Fibroblast of lung (primary cell): ENCODE measurements at regions not wholly inside any gene's neighbourhood (a gene's known extent, or its start where the extent isn't known, plus 50 kb on each side); places are given as distances from the start of the nearest gene placed in this dataset.
"Not testable (repeated sequence)": the region's sequence is repeated elsewhere in the genome, so short reads cannot be mapped to it uniquely, and the experiment has no call there.

ENCODE experiments used
- DNase-seq, 2 donors: peaks; one replicate each; pipeline versions ENCODE4 v3.0.0 to v3.0.0-alpha.2; 2010; ENCODE audit warnings: low read depth in 2 of 2
- H2AFZ ChIP-seq: 2 replicates; pipeline ENCODE4 v1.5.1; 2012; ENCODE audit warnings: low read length, control low read depth, inconsistent platforms
- H3K27ac ChIP-seq: 2 replicates; pipeline ENCODE4 v1.5.1; 2011; ENCODE audit warnings: low read length, control low read depth; ENCODE audit not compliant: insufficient read depth
- H3K27me3 ChIP-seq: 2 replicates; pipeline ENCODE4 v1.5.1; 2011; ENCODE audit warnings: mild to moderate bottlenecking, low read length; ENCODE audit not compliant: control insufficient read depth, insufficient read depth
- H3K36me3 ChIP-seq: 2 replicates; pipeline ENCODE4 v1.5.1; 2011; ENCODE audit warnings: low read length; ENCODE audit not compliant: control insufficient read depth, insufficient read depth
- H3K4me1 ChIP-seq: 2 replicates; pipeline ENCODE4 v1.5.1; 2011; ENCODE audit warnings: low read length; ENCODE audit not compliant: control insufficient read depth, insufficient read depth; ENCODE audit errors: extremely low read depth
- H3K4me2 ChIP-seq: 2 replicates; pipeline ENCODE4 v1.5.1; 2011; ENCODE audit warnings: low read length, control low read depth; ENCODE audit not compliant: insufficient read depth; ENCODE audit errors: extremely low read depth
- H3K4me3 ChIP-seq, 4 experiments: fragments of 200-600 bp in 1 of 4; sonication (generic) in 1 of 4; replicated peaks in 1 of 4; 2 replicates each; pipeline ENCODE4 v1.5.1; 2011 to 2016; ENCODE audit warnings: low read length in 4 of 4, low read depth in 3 of 4, mild to moderate bottlenecking in 3 of 4, control low read depth in 2 of 4, inconsistent platforms in 1 of 4, mixed read lengths in 1 of 4; ENCODE audit not compliant: insufficient read depth in 1 of 4; ENCODE audit errors: control extremely low read depth in 1 of 4
- H3K79me2 ChIP-seq: 2 replicates; pipeline ENCODE4 v1.5.1; 2012; ENCODE audit warnings: mild to moderate bottlenecking, low read length, inconsistent platforms; ENCODE audit not compliant: control insufficient read depth, insufficient read depth
- H3K9ac ChIP-seq: 2 replicates; pipeline ENCODE4 v1.5.1; 2011; ENCODE audit warnings: mild to moderate bottlenecking, low read length, control low read depth; ENCODE audit not compliant: insufficient read depth
- H3K9me3 ChIP-seq: 2 replicates; pipeline ENCODE4 v1.5.1; 2012; ENCODE audit warnings: low read depth, low read length; ENCODE audit not compliant: control insufficient read depth, insufficient read depth
- H4K20me1 ChIP-seq: 2 replicates; pipeline ENCODE4 v1.5.1; 2011; ENCODE audit warnings: low read length; ENCODE audit not compliant: control insufficient read depth, insufficient read depth; ENCODE audit errors: extremely low read depth
- CTCF ChIP-seq, 2 donors: IDR thresholded peaks in 1 of 2; conservative IDR thresholded peaks in 1 of 2; 1 replicate in 1 of 2; 2 replicates in 1 of 2; pipeline ENCODE4 v1.5.1; 2011 to 2012; ENCODE audit warnings: low read length in 2 of 2, control low read depth in 1 of 2, inconsistent platforms in 1 of 2, low read depth in 1 of 2, mild to moderate bottlenecking in 1 of 2
- EZH2 ChIP-seq: IDR thresholded peaks from 2 replicates; pipeline ENCODE4 v1.5.1; 2012; ENCODE audit warnings: low read length, control low read depth, mild to moderate bottlenecking; ENCODE audit errors: missing control alignments

DNA sequence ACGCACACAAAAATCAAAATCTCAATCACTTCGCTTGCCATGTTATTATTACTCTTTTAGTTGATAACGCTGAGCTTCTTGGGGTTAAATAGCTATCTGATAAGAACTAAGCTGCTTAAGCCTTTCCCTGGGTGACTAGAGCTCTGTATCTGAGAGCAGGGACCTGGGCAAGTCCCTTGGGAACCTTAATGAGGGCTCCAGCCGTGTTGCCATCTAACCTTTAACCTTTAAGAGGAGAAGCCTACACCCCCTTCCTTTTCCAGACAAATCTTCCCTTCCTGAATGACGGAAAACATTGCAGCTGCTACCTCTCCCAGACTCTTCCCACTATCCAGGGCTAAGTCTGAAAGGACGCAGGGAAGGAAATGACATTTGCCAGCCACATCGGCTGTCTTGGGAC, 216.5 kb upstream of the RAI14 start:
- no peak for DNase-seq
- Histone ChIP-seq H3K27me3 (no peaks in the 10 kb centered on the region), H3K79me2 (no peaks in the 10 kb centered on the region), H3K27ac (no peak overlapping the region), H3K9me3 (no peaks in the 10 kb centered on the region), H3K36me3 (no peaks in the 10 kb centered on the region), H2AFZ (no peak overlapping the region), H4K20me1 (no peaks in the 10 kb centered on the region), H3K4me2 (no peak overlapping the region), H3K9ac (no peak overlapping the region), H3K4me1 (no peaks in the 10 kb centered on the region), H3K4me3 (no peak overlapping the region)
- TF ChIP-seq CTCF (conservative IDR thresholded peaks at IDR 0.05 in 1 of 2, IDR thresholded peaks at IDR 0.05 in 1 of 2; ENCODE audit: low read depth in 1 of 2, low read length in 2 of 2) (no peak), EZH2 (no peak)

DNA sequence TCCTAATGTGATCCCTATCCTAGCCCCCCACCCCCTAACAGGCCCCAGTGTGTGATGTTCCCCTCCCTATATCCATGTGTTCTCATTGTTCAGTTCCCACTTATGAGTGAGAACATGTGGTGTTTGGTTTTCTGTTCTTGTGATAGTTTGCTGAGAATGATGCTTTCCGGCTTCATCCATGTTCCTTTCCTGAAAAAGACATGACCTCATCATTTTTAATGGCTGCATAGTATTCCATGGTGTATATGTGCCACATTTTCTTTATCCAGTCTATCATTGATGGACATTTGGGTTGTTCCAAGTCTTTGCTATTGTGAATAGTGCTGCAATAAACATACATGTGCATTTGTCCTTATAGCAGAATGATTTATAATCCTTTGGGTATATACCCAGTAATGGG, 214.4 kb upstream of the RAI14 start:
- not testable (repeated sequence) for H3K27me3 ChIP-seq, H3K9ac ChIP-seq, H3K9me3 ChIP-seq, H3K4me3 ChIP-seq, H4K20me1 ChIP-seq, H3K79me2 ChIP-seq, H2AFZ ChIP-seq, DNase-seq, H3K36me3 ChIP-seq, H3K4me2 ChIP-seq, H3K4me1 ChIP-seq, H3K27ac ChIP-seq

DNA sequence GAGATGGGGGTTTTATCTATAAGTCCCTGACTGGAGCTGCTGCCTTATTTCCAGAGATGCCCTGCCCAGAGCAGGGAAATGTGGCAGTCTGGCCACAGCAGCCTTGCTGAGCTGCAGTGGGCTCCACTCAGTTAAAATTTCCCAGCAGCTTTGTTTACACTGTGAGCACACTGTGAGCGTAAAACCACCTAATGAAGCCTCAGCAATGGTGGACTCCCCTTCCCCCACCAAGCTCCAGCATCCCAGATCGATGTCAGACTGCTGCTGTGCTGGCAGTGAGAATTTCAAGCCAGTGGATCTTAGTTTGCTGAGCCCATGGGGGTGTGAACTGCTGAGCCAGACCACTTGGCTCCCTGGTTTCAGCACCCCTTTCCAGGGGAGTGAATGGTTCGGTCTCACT, 208.7 kb upstream of the RAI14 start:
- H3K4me2 ChIP-seq = no peak overlapping the region
- TF ChIP-seq CTCF (conservative IDR thresholded peaks at IDR 0.05 in 1 of 2, IDR thresholded peaks at IDR 0.05 in 1 of 2; ENCODE audit: low read depth in 1 of 2, low read length in 2 of 2) (no peak), EZH2 (no peak)
- H3K9ac ChIP-seq = no peak overlapping the region
- DNase-seq = no peak
- no peaks in the 10 kb centered on the region for H3K79me2 ChIP-seq
- H3K9me3 ChIP-seq = no peaks in the 10 kb centered on the region
- H3K27ac ChIP-seq = no peak overlapping the region
- H2AFZ ChIP-seq = no peak overlapping the region
- no peaks in the 10 kb centered on the region for H3K36me3 ChIP-seq
- H4K20me1 ChIP-seq = no peaks in the 10 kb centered on the region
- H3K4me1 ChIP-seq = no peaks in the 10 kb centered on the region
- no peak overlapping the region for H3K4me3 ChIP-seq
- peaks cover 13% of the 10 kb centered on the region for H3K27me3 ChIP-seq

DNA sequence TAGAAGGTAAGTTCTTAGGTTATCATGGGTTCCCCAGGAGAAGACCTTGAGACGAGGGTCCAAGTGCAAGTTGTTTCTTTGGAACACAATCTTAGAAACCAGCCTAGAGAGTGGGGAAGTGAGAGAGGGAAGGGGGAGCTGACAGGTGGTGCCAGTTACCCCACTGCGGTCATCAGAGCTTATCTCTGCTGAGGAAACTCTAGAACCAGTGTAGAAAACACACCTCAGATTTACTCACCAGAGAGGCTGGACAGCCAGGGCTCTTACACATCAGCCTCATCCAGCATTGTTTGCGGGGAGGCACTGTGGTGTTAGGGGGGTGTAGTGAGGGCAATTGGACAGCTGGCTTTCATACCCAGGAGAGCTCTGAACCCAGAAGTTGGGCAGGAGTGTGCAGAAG, 206.5 kb upstream of the RAI14 start:
- H3K27me3 ChIP-seq = peaks cover 13% of the 10 kb centered on the region
- H3K36me3 ChIP-seq = no peaks in the 10 kb centered on the region
- H4K20me1 ChIP-seq = no peaks in the 10 kb centered on the region
- no peak overlapping the region for H2AFZ ChIP-seq
- H3K9ac ChIP-seq = no peak overlapping the region
- H3K79me2 ChIP-seq = no peaks in the 10 kb centered on the region
- H3K27ac ChIP-seq = no peak overlapping the region
- no peak overlapping the region for H3K4me3 ChIP-seq
- DNase-seq = no peak
- H3K4me1 ChIP-seq = no peaks in the 10 kb centered on the region
- no peaks in the 10 kb centered on the region for H3K9me3 ChIP-seq
- no peak overlapping the region for H3K4me2 ChIP-seq
- TF ChIP-seq EZH2 (no peak), CTCF (conservative IDR thresholded peaks at IDR 0.05 in 1 of 2, IDR thresholded peaks at IDR 0.05 in 1 of 2; ENCODE audit: low read depth in 1 of 2, low read length in 2 of 2) (no peak)
